CD4-positive, alpha-beta T cell (primary cell): ENCODE measurements at regions not wholly inside any gene's neighbourhood (a gene's known extent, or its start where the extent isn't known, plus 50 kb on each side); places are given as distances from the start of the nearest gene placed in this dataset.

Experiments
- ATAC-seq: fragments of 200-7000 bp; cut with Tn5 transposase; one replicate; pipeline ENCODE4 v1.10.0; 2022; ENCODE audit warnings: mild to moderate bottlenecking; ENCODE audit not compliant: poor library complexity
- CTCF ChIA-PET: fragments of 350-600 bp; sonication (Branson Sonifier 250); formaldehyde crosslinking; loops from one replicate; lab custom pipeline; 2021; ENCODE audit warnings: antibody characterized with exemption, inconsistent platforms; lab: Charles Lee
- POLR2A ChIA-PET: fragments of 350-600 bp; sonication (Branson Sonifier 250); formaldehyde crosslinking; loops from one replicate; lab custom pipeline; 2021; ENCODE audit warnings: antibody characterized with exemption, inconsistent platforms; lab: Charles Lee
- DNase-seq, 14 experiments: peaks; one replicate each; pipeline ENCODE4 v3.0.0-alpha.2; 2013 to 2020; ENCODE audit warnings: mixed read lengths in 2 of 14
- H3K27ac ChIP-seq, 2 donors: one replicate each; pipeline versions ENCODE4 v1.5.1 to v1.7.0; 2013; ENCODE audit warnings: low read length in 2 of 2, low read depth in 1 of 2, mild to moderate bottlenecking in 1 of 2
- H3K27me3 ChIP-seq, 2 experiments: 1 replicate in 1 of 2; 2 replicates in 1 of 2; pipeline versions ENCODE4 v1.6.1 to v1.7.0; 2013; ENCODE audit warnings: low read length in 2 of 2, control low read depth in 1 of 2, mild to moderate bottlenecking in 1 of 2, moderate library complexity in 1 of 2; ENCODE audit not compliant: insufficient read depth in 2 of 2, control insufficient read depth in 1 of 2
- H3K36me3 ChIP-seq: one replicate; pipeline ENCODE4 v1.6.1; 2013; ENCODE audit warnings: low read length, control low read depth; ENCODE audit not compliant: insufficient read depth
- H3K4me1 ChIP-seq: one replicate; pipeline ENCODE4 v1.6.1; 2013; ENCODE audit warnings: low read length, control low read depth; ENCODE audit not compliant: insufficient read depth
- H3K4me3 ChIP-seq: one replicate; pipeline ENCODE4 v1.5.1; 2013; ENCODE audit warnings: mild to moderate bottlenecking, low read length, moderate library complexity
- H3K9me3 ChIP-seq, 2 experiments: 1 replicate in 1 of 2; 2 replicates in 1 of 2; pipeline versions ENCODE4 v1.6.1 to v1.7.0; 2013; ENCODE audit warnings: low read length in 2 of 2, mild to moderate bottlenecking in 2 of 2, control low read depth in 1 of 2, moderate library complexity in 1 of 2; ENCODE audit not compliant: control insufficient read depth in 1 of 2, insufficient read depth in 1 of 2
- H3K27ac Mint-ChIP-seq: one replicate; pipeline ENCODE4 v1.8.0; 2020; ENCODE audit warnings: mixed read lengths
- H3K27me3 Mint-ChIP-seq: one replicate; pipeline ENCODE4 v1.8.0; 2021; ENCODE audit warnings: mixed read lengths
- H3K36me3 Mint-ChIP-seq: one replicate; pipeline ENCODE4 v1.8.0; 2021; ENCODE audit warnings: low read depth, mixed read lengths
- H3K4me1 Mint-ChIP-seq: one replicate; pipeline ENCODE4 v1.8.0; 2021; ENCODE audit warnings: low read depth, mixed read lengths
- H3K4me3 Mint-ChIP-seq: one replicate; pipeline ENCODE4 v1.8.0; 2020; ENCODE audit warnings: mild to moderate bottlenecking, mixed read lengths
- H3K9me3 Mint-ChIP-seq: one replicate; pipeline ENCODE4 v1.8.0; 2020; ENCODE audit warnings: mixed read lengths
- intact Hi-C, 2 experiments: fragments of 100-400 bp; cut with DNase I in 1 of 2; cut with micrococcal nuclease in 1 of 2; formaldehyde crosslinking; loops; one replicate each; pipeline versions ENCODE4 v1.15.1 to v1.9.0; 2023 to 2025; cut with DNase I, micrococcal nuclease
- TF ChIP-seq, protein P1 (sequence below): fragments of 200-600 bp; IDR thresholded peaks from one replicate; pipeline ENCODE4 v1.8.0; 2022; ENCODE audit warnings: antibody characterized with exemption, mild to moderate bottlenecking

DNA sequence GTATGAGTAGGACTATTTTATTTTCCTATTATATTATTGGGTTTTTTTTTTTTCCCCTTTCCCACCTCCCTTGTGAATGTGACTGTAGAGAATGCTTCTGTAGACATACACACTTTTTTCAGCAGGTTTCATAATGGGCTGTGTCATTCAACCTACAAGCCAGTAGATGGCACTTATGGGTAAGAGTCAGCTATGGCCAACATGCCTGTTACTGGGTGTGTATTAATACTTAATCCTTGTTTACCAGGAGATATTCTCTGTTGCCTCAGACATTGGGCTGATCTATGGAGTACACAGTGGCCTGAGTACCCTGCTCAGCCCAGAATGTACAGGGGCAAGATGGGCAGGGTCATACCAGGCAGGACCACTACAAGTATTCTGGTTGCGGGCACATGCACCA lies 382.5 kb downstream of the EPHA7 start:
- H3K36me3 ChIP-seq = no peaks in the 10 kb centered on the region
- TF ChIP-seq, protein P1, sequence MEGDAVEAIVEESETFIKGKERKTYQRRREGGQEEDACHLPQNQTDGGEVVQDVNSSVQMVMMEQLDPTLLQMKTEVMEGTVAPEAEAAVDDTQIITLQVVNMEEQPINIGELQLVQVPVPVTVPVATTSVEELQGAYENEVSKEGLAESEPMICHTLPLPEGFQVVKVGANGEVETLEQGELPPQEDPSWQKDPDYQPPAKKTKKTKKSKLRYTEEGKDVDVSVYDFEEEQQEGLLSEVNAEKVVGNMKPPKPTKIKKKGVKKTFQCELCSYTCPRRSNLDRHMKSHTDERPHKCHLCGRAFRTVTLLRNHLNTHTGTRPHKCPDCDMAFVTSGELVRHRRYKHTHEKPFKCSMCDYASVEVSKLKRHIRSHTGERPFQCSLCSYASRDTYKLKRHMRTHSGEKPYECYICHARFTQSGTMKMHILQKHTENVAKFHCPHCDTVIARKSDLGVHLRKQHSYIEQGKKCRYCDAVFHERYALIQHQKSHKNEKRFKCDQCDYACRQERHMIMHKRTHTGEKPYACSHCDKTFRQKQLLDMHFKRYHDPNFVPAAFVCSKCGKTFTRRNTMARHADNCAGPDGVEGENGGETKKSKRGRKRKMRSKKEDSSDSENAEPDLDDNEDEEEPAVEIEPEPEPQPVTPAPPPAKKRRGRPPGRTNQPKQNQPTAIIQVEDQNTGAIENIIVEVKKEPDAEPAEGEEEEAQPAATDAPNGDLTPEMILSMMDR = no peak
- peaks cover 0 to 10% of the 10 kb centered on the region in 2 experiments for H3K9me3 ChIP-seq
- Mint-ChIP-seq H3K27ac (no peak overlapping the region), H3K36me3 (no peaks in the 10 kb centered on the region), H3K4me1 (no peaks in the 10 kb centered on the region), H3K4me3 (no peak overlapping the region), H3K9me3 (peaks cover 16% of the 10 kb centered on the region), H3K27me3 (no peaks in the 10 kb centered on the region)
- H3K27ac ChIP-seq = no peak overlapping the region
- H3K27me3 ChIP-seq = no peaks in the 10 kb centered on the region
- intact Hi-C loops = no loop called here
- no peak for ATAC-seq
- H3K4me3 ChIP-seq = no peak overlapping the region
- ChIA-PET POLR2A (no interaction called here), CTCF (no interaction called here)
- no peak for DNase-seq
- H3K4me1 ChIP-seq = no peaks in the 10 kb centered on the region

DNA sequence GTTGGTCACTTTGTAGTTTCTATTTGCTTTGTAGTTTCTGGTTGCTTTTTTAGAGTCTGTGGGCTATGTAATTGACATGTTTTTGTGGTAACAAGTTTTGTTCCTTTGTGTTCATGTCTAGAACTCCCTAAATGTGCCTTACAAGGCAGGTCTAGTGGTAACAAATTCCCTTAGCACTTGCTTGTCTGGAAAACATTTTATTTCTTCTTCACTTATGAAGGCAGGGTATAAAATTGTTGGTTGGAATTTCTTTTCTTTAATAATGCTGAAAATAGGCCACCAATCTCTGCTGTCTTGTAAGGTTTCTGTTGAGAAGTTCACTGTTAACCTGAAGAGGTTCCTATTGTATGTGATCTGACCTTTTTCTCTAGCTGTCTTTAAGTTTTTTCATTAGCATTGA lies 383.6 kb downstream of the EPHA7 start:
- CTCF ChIA-PET = no interaction called here
- POLR2A ChIA-PET = no interaction called here
- Histone ChIP-seq H3K27ac (no peak overlapping the region), H3K27me3 (no peaks in the 10 kb centered on the region), H3K9me3 (peaks cover 0 to 10% of the 10 kb centered on the region in 2 experiments), H3K36me3 (no peaks in the 10 kb centered on the region), H3K4me1 (no peaks in the 10 kb centered on the region), H3K4me3 (no peak overlapping the region)
- no peak for DNase-seq
- intact Hi-C loops = no loop called here
- Mint-ChIP-seq H3K36me3 (no peaks in the 10 kb centered on the region), H3K9me3 (peaks cover 16% of the 10 kb centered on the region), H3K4me1 (no peaks in the 10 kb centered on the region), H3K27me3 (no peaks in the 10 kb centered on the region), H3K27ac (no peak overlapping the region), H3K4me3 (no peak overlapping the region)
- no peak for ATAC-seq
- TF ChIP-seq, protein P1 = no peak

DNA sequence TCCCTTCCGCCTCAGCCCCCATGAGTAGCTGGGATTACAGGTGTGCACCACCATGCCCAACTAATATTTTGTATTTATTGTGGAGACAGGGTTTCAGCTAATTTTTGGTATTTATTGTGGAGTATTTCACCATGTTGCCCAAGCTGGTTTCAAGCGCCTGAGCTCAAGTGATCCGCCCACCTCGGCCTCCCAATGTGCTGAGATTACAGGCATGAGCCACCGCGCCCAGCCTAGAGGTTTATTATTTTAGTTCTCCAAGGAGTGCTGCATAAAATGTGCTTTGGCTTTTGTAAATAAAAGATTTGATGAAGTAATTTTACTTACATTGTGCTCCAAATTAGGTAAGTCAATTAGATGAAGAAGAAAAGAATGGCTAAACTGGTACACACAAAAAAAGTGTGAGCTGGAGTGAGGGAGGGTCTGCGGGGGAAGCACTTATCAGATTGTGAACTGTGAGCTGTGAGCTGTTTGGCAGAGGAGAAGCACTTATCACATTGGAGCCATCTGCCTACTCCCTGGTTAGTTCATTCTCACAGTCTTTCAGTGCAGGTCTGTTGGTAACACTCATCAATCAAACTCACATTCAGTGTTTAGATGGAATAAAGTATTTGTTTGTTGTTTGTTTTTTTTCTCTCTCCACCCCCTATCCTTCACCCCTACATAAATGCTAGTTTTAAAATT lies 398.0 kb downstream of the EPHA7 start:
- ATAC-seq (no peak), DNase-seq (no peak)
- Mint-ChIP-seq H3K4me3 (no peak overlapping the region), H3K27ac (no peak overlapping the region), H3K9me3 (peaks cover 13% of the 10 kb centered on the region), H3K36me3 (no peaks in the 10 kb centered on the region), H3K4me1 (no peaks in the 10 kb centered on the region), H3K27me3 (no peaks in the 10 kb centered on the region)
- H3K4me3 ChIP-seq = no peak overlapping the region
- H3K9me3 ChIP-seq = peaks cover 0 to 17% of the 10 kb centered on the region in 2 experiments
- CTCF ChIA-PET = no interaction called here
- TF ChIP-seq, protein P1 = no peak
- H3K27me3 ChIP-seq = no peaks in the 10 kb centered on the region
- intact Hi-C loops = no loop called here
- no peak overlapping the region for H3K27ac ChIP-seq
- H3K4me1 ChIP-seq = no peaks in the 10 kb centered on the region
- POLR2A ChIA-PET = no interaction called here
- no peaks in the 10 kb centered on the region for H3K36me3 ChIP-seq
